Lower leg skin (tissue), 3 donors: ENCODE measurements at regions not wholly inside any gene's neighbourhood (a gene's known extent, or its start where the extent isn't known, plus 50 kb on each side); places are given as distances from the start of the nearest gene placed in this dataset.

ENCODE experiments used
- POLR2A ChIP-seq, 2 donors: fragments of 450-650 bp; IDR thresholded peaks; one replicate each; pipeline ENCODE4 v1.6.1; 2016 to 2017; ENCODE audit warnings: antibody characterized with exemption in 2 of 2, mild to moderate bottlenecking in 1 of 2, moderate library complexity in 1 of 2
- TF ChIP-seq, protein P1 (sequence below), 3 donors: fragments of 450-650 bp; IDR thresholded peaks; one replicate each; pipeline ENCODE4 v1.5.1; 2016; ENCODE audit warnings: antibody characterized with exemption in 3 of 3, mild to moderate bottlenecking in 3 of 3, moderate library complexity in 2 of 3

DNA sequence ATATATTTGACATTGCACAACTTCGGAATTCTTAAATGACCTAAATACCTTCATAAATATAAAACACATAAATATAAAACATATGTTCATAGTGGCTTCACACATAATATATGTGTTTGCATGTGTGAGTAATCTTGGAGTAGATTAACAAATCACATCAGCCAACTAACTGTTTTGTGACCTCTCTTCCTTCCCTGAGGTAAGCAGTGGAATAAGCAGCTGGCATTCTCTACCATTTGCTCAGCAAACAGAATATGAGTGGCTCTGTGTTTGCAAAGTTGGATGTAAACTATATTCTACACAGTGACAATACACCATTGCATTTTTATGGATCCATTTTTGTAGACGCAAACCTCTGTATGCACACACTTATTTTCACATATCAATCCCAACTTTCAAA, 189.9 kb downstream of the ACER2 start:
- TF ChIP-seq, protein P1, sequence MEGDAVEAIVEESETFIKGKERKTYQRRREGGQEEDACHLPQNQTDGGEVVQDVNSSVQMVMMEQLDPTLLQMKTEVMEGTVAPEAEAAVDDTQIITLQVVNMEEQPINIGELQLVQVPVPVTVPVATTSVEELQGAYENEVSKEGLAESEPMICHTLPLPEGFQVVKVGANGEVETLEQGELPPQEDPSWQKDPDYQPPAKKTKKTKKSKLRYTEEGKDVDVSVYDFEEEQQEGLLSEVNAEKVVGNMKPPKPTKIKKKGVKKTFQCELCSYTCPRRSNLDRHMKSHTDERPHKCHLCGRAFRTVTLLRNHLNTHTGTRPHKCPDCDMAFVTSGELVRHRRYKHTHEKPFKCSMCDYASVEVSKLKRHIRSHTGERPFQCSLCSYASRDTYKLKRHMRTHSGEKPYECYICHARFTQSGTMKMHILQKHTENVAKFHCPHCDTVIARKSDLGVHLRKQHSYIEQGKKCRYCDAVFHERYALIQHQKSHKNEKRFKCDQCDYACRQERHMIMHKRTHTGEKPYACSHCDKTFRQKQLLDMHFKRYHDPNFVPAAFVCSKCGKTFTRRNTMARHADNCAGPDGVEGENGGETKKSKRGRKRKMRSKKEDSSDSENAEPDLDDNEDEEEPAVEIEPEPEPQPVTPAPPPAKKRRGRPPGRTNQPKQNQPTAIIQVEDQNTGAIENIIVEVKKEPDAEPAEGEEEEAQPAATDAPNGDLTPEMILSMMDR (IDR thresholded peaks at IDR 0.05), result no peak
- no peak for TF ChIP-seq POLR2A (IDR thresholded peaks at IDR 0.05)
